ENCODE measurements at regions not wholly inside any gene's neighbourhood (a gene's known extent, or its start where the extent isn't known, plus 50 kb on each side); places are given as distances from the start of the nearest gene placed in this dataset.
A peak's percentile ranks its signal among the peaks of the same experiment; 100 is the strongest.

DNA sequence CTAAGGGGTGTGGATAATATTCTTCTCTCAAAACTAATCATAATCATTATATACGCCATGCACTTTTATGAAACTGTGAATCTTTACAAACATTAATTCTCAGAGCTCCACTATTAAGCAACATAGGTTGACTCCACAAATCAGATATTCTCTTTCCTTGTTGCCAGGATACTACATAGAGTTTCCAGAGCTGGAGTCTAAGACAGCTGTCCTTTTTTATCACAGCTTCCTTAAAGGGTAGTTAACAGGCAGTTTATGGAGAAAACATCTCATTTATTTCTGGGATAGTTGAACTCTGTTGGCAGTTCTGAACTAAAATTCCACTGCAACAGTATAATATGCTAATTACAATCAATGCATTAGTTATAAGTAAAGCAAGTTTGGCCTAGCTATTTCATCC is 152.1 kb upstream of the PPP1R2C start:
- Mint-ChIP-seq H3K27ac (no peak overlapping the region), H3K9me3 (peaks cover 3% of the 10 kb centered on the region), H3K27me3 (no peaks in the 10 kb centered on the region), H3K4me3 (no peak overlapping the region), H3K4me1 (peaks cover 12% of the 10 kb centered on the region), H3K36me3 (ENCODE audit: low read depth) (peaks cover 2% of the 10 kb centered on the region)
- intact Hi-C loops (cut with micrococcal nuclease) = no loop called here
- DNase-seq = no peak

DNA sequence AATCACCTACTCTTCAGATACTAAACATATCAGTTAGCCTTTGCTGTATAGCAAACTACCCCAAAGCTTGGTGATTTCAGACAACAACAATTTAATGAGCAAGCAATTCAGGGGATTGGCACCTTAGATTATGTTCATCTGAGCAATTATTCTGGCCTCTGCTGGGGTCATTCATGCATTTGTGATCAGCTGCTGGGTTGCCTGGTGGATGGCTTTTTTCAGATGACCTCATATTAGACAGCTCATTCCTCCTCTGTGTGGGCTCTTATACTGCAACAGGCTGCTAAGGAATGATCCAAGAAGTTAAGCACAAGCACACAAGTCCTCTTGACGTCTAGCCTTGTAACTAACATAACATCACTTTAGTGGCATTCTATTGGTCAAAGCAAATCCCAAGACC is 153.0 kb upstream of the PPP1R2C start:
- Mint-ChIP-seq H3K36me3 (ENCODE audit: low read depth) (peaks cover 2% of the 10 kb centered on the region), H3K27ac (no peak overlapping the region), H3K27me3 (no peaks in the 10 kb centered on the region), H3K4me3 (no peak overlapping the region), H3K9me3 (peaks cover 3% of the 10 kb centered on the region), H3K4me1 (peaks cover 14% of the 10 kb centered on the region)
- no peak for DNase-seq
- intact Hi-C loops (cut with micrococcal nuclease) = no loop called here

DNA sequence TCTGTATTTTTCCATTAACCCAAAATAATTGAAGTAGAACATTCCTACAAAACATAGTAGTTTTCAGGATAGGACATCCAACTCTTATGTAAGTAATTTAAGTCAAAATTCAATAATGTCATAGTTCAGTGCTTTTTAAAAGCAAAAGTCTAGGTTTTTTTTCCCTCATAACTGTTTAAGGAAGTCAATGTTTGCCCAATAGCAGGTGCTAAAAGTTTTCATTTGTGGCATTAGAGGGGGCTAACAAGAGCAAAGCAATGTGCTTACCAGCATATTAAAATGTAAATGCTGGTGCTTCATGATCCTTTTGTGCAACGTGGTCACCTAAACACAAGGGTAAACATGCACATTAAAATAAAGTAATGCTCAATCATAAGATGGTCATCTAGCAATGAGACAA is 155.2 kb upstream of the PPP1R2C start:
- no peak overlapping the region for H3K4me3 Mint-ChIP-seq

DNA sequence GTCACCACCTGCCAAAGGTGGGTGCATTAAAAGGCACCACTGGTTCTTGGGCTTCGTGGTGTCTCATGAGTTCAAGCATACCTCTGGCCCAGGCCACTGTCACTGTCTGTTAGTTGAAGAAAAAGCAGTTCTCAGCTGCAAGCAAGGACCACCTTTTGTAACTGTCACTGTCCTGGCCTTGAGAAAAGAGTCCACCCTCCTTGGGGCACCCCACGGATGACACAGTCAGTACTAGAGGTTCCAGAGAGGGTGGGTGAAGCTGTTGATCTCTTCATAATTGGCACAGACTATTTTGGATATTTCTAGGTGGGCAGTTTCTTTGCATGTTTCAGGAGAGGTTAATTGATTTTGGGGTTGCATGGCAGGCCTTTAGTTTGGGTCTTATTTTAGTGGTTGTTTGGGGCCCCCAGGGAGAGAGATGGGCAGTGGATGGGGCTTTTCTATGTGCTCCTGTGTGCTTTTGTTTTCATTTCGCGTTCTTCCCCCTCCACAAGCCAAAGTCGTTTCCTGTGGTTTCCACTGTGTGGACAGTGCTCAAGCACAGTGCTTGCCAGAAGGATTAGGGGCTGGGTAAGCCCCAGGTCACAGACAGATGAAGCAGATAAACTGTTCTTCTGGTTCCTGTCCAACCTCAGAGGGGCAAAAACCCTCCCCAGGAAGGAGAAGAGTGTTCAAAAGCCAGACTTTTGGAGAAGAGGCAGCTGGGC is 156.2 kb upstream of the PPP1R2C start:
- Mint-ChIP-seq H3K36me3 (ENCODE audit: low read depth) (peaks cover 6% of the 10 kb centered on the region), H3K4me3 (peak overlapping the region; percentile 69), H3K4me1 (peaks cover 14% of the 10 kb centered on the region), H3K9me3 (peaks cover 7% of the 10 kb centered on the region), H3K27ac (peak overlapping the region; percentile 86), H3K27me3 (no peaks in the 10 kb centered on the region)
- peak; percentile 78 for DNase-seq
- intact Hi-C loops (cut with micrococcal nuclease) = no loop called here

More for the DNA sequence above, 155.2 kb upstream of the PPP1R2C start:
- no peaks in the 10 kb centered on the region for H3K27me3 Mint-ChIP-seq
- no peak overlapping the region for H3K27ac Mint-ChIP-seq
- peaks cover 14% of the 10 kb centered on the region for H3K4me1 Mint-ChIP-seq
- intact Hi-C loops (cut with micrococcal nuclease) = no loop called here
- H3K9me3 Mint-ChIP-seq = peaks cover 3% of the 10 kb centered on the region
- peaks cover 2% of the 10 kb centered on the region for H3K36me3 Mint-ChIP-seq (ENCODE audit: low read depth)
- DNase-seq = no peak

DNA sequence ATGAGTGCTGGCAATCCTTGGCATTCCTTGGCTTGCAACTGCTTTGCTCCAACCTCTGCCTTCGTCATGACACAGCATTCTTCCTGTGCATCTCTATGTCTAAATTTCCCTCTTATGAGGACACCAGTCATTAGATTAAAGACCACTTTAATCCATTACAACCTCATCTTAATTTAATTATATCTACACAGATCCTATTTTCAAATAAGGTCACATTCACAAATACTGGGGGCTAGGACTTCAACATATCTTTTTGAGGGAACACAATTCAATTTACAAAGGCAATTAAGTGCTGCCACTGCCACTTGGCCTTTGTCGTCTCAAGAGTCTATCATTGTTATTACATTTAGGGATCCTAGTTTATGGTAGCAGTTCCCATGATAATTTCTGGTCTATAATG is 163.7 kb upstream of the PPP1R2C start:
- intact Hi-C loops (cut with micrococcal nuclease) = loop anchor here (10.0 kb wide), 1 partner anchor 1387 kb away; no protein-coding TSS in a partner anchor
- no peaks in the 10 kb centered on the region for H3K27me3 Mint-ChIP-seq
- H3K4me1 Mint-ChIP-seq = peaks cover 44% of the 10 kb centered on the region
- H3K27ac Mint-ChIP-seq = peak overlapping the region; percentile 15
- peaks cover 8% of the 10 kb centered on the region for H3K36me3 Mint-ChIP-seq (ENCODE audit: low read depth)
- no peak overlapping the region for H3K4me3 Mint-ChIP-seq
- H3K9me3 Mint-ChIP-seq = peaks cover 8% of the 10 kb centered on the region
- DNase-seq = no peak

DNA sequence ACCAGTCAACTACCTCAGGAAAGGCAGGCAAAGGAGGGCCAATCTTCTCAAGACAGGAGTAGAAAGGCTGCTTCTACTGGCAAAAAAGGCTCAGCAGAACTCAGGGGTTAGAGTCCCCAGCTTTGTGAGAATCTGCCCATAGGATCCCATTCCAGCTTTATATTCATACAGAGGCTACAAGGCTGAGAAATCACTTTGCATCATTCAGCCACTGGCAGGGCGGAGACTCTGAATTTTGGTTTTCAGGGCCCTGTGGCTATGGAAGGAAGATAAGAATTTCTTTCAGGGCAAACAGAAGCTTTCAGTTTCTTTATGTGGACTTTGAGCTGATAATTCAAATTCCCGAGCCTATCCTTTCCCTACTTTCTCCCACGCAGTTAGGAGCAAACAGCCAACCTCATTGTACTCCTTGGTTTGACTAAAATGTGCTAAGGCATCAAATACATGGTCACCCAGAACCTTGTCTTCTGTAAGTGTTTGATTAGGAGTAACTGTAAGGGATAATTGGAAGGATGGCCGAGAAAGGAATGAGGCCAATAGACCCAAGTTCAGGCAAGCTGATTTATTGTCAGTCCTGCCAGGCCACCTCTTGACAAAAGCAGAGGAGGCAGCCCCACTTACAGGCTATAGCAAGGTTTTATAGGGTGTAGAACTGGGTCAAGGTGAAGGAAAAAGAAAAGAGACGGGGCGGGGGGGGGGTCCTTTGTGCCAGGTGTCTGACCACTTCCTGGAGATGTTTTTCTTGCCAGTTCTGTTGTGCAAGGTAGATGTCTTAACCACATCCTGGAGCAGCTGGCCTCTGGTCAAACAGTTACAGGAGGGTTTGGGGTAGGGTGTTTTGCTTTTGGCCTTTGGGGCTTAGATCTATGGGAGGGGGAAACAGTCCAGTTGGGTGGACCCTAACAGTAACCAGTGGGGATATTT is 165.3 kb upstream of the PPP1R2C start:
- Mint-ChIP-seq H3K4me1 (peaks cover 52% of the 10 kb centered on the region), H3K27me3 (no peaks in the 10 kb centered on the region), H3K4me3 (peak overlapping the region; percentile 64), H3K9me3 (peaks cover 8% of the 10 kb centered on the region), H3K36me3 (ENCODE audit: low read depth) (peaks cover 8% of the 10 kb centered on the region), H3K27ac (peak overlapping the region; percentile 90)
- DNase-seq = peak; percentile 78
- intact Hi-C loops (cut with micrococcal nuclease) = loop anchor here (10.0 kb wide), 1 partner anchor 1389 kb away; no protein-coding TSS in a partner anchor

DNA sequence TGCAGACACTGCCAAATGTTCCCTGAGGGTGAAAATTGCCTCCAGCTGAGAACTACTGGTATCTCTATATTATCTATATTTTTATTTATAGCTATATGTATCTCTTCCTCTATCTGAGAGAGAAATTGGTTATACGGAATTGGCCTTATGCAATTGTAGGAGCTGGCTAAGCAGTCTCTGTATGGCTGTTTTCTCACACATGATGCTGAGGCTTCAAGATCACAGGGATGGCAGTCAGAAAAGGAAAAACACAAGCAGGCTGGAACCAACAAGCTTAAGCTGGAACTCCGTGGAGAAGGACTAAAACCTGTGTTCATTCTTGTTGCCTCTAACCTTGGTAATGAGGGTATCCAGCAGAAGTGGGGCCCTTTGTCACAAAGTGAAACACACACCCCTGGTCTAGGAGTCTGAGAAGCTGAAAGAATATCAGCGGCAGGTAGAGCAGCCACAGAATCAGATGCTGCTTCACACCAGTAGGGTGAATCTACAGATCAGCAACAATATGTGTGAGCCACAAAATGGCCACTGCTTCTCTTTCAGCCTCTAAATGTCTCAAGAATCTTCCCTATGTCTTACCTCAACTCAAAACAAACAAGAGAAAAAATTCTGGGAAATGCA is 166.5 kb upstream of the PPP1R2C start:
- H3K4me3 Mint-ChIP-seq = peak overlapping the region; percentile 40
- H3K4me1 Mint-ChIP-seq = peaks cover 57% of the 10 kb centered on the region
- H3K27me3 Mint-ChIP-seq = no peaks in the 10 kb centered on the region
- peaks cover 5% of the 10 kb centered on the region for H3K36me3 Mint-ChIP-seq (ENCODE audit: low read depth)
- intact Hi-C loops (cut with micrococcal nuclease) = loop anchor here (10.0 kb wide), 1 partner anchor 1390 kb away; no protein-coding TSS in a partner anchor
- peak; percentile 71 for DNase-seq
- peak overlapping the region; percentile 90 for H3K27ac Mint-ChIP-seq
- peaks cover 4% of the 10 kb centered on the region for H3K9me3 Mint-ChIP-seq

DNA sequence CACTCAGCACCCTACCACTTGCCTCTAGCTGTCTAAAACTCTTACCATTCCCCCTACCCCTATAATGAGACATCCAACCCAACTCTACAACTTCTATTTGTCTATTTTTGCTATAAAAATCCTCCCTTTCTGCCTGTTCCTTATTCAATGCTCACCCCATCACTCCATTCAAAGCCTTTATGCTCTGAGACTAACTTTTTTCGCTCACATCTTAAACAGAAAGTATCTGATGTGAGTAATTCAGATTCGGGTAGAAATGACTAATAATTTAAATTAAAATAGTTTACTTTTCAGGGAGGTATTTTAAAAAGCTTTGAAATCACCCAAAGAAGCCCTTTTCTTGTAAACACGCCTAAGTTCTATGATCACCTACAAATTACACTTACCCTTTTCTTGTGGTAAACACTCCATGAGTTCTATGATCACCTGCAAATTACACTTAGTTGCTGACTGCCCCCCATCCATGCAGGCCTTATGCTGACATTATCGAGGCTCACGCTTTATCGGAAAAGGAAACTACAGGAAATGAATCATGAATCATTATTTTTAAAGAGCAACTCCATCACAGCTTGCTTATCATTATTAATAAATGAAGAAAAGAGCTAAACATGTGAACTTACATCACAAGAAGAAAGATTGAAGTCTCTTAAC is 168.7 kb upstream of the PPP1R2C start:
- H3K36me3 Mint-ChIP-seq (ENCODE audit: low read depth) = peaks cover 2% of the 10 kb centered on the region
- DNase-seq = no peak
- H3K4me3 Mint-ChIP-seq = peak overlapping the region; percentile 79
- H3K4me1 Mint-ChIP-seq = peaks cover 45% of the 10 kb centered on the region
- intact Hi-C loops (cut with micrococcal nuclease) = loop anchor here (5.0 to 10.0 kb wide), 2 partner anchors 1024 to 1392 kb away; partner anchors contain the start of gene CASK
- no peaks in the 10 kb centered on the region for H3K27me3 Mint-ChIP-seq
- no peaks in the 10 kb centered on the region for H3K9me3 Mint-ChIP-seq
- peak overlapping the region; percentile 90 for H3K27ac Mint-ChIP-seq

DNA sequence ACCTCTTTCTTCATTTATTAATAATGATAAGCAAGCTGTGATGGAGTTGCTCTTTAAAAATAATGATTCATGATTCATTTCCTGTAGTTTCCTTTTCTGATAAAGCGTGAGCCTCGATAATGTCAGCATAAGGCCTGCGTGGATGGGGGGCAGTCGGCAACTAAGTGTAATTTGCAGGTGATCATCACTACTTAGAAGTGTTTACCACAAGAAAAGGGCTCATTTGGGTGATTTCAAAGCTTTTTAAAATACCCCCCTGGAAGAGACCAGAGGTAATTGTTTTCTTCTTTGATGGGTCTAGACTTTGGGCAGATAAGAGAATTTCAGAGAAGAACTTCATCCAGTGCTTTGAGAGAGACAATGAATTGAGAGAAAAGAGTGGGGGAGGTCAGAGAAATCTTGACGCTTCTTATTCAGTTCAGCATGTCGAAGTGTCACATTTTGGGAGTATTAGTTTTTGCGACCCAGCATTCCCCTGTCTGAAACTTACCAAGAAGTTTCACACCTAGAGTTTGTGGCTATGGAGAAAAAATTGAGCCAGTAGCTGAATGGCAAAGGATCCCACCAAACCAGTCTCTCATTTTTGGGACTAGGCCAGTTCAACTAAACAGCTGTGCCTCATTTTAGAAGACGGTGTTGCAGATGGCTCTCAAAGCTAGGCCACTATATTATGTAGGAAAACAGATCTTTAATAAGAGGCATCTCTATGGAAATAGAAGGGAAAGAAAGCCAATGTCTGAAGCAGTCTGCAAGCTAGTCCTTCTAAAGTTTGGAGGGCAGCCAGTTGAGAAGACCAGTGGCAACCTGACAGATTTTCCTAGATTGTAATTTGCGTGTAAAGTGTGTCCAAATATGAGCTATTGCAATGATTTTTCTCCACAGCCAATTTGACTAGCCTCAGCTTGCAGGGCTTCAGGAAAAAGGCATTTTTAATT is 171.0 kb upstream of the PPP1R2C start:
- intact Hi-C loops (cut with micrococcal nuclease) = loop anchor here (5.0 to 10.0 kb wide), 2 partner anchors 1027 to 1394 kb away; partner anchors contain the start of gene CASK
- H3K4me1 Mint-ChIP-seq = peaks cover 34% of the 10 kb centered on the region
- no peaks in the 10 kb centered on the region for H3K9me3 Mint-ChIP-seq
- H3K36me3 Mint-ChIP-seq (ENCODE audit: low read depth) = peaks cover 2% of the 10 kb centered on the region
- no peak for DNase-seq
- no peak overlapping the region for H3K4me3 Mint-ChIP-seq
- no peak overlapping the region for H3K27ac Mint-ChIP-seq
- H3K27me3 Mint-ChIP-seq = no peaks in the 10 kb centered on the region

DNA sequence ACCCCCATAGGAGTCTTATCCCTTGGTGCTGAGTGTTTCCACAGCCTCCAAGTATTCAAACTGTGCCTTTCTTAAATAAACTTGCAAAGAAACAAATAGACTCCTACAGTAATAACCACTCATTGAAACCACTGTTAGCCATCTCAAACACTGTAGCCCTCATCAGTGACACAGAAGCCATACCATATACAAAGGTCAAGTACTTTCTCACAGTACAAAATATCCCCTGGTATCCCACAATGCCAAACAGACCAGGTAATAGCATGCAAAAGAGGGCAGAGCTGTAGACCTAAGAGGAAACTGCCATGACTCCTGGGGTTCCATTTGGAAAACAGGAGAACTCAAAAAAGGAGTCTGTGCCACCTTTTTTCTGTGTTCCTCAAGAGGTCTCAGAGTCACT is 173.8 kb upstream of the PPP1R2C start:
- H3K9me3 Mint-ChIP-seq = no peaks in the 10 kb centered on the region

DNA sequence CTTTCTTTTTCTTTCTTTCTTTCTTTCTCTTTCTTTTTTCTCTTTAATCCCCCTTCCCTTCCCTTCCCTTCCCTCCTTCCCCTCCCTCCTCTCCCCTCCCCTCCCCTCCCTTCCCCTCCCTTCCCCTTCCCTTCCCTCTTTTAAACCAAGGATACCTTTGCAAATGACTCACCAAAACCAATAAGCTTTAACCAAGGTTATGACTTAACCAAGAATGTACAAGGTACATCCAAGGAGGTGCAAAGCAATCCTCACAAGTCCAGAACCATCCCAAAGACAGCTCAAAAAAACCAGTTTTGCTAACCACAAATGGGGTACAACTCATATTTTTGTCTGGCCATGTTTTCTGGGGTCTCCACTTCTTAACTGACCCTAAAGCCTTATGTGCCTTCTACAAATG is 174.7 kb upstream of the PPP1R2C start:
- no peak overlapping the region for H3K27ac Mint-ChIP-seq
- no peaks in the 10 kb centered on the region for H3K9me3 Mint-ChIP-seq
- no peaks in the 10 kb centered on the region for H3K27me3 Mint-ChIP-seq
- DNase-seq = no peak
- H3K4me3 Mint-ChIP-seq = no peak overlapping the region
- H3K36me3 Mint-ChIP-seq (ENCODE audit: low read depth) = peaks cover 2% of the 10 kb centered on the region
- intact Hi-C loops (cut with micrococcal nuclease) = no loop called here
- peaks cover 13% of the 10 kb centered on the region for H3K4me1 Mint-ChIP-seq

More for the DNA sequence above, 173.8 kb upstream of the PPP1R2C start:
- Mint-ChIP-seq H3K27ac (no peak overlapping the region), H3K27me3 (no peaks in the 10 kb centered on the region), H3K4me3 (no peak overlapping the region), H3K4me1 (peaks cover 21% of the 10 kb centered on the region), H3K36me3 (ENCODE audit: low read depth) (peaks cover 2% of the 10 kb centered on the region)
- intact Hi-C loops (cut with micrococcal nuclease) = no loop called here
- no peak for DNase-seq

DNA sequence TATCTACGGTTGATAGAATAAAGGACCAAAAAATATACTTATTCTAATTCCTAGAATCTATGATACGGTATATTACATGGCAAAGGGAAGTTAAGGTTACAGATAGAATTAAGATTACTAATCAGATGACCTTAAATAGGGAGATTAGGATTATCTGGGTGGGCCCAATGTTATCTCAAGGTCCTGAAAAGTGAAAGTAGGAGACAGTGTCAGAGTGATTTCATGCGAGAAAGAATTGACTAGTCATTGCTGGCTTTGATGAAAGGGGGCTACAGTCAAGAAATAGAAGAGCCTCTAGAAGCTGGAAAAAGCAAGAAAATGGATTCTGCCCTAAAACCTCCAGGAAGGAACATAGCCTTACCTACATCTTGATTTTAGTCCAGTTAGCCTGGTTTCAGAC is 176.9 kb upstream of the PPP1R2C start:
- Mint-ChIP-seq H3K27ac (no peak overlapping the region), H3K4me1 (peaks cover 8% of the 10 kb centered on the region), H3K27me3 (no peaks in the 10 kb centered on the region), H3K36me3 (ENCODE audit: low read depth) (no peaks in the 10 kb centered on the region), H3K9me3 (no peaks in the 10 kb centered on the region), H3K4me3 (no peak overlapping the region)
- DNase-seq = no peak
- intact Hi-C loops (cut with micrococcal nuclease) = no loop called here

Measured in activated CD4-positive, alpha-beta T cell treated with anti-CD3 and anti-CD28 coated beads, Interleukin-2, amount 10 ng/mL, durations not matched to agents 24 days and 14 days (primary cell).